BJ (cell line): ENCODE measurements at regions not wholly inside any gene's neighbourhood (a gene's known extent, or its start where the extent isn't known, plus 50 kb on each side); places are given as distances from the start of the nearest gene placed in this dataset.
"Not testable (repeated sequence)": the region's sequence is repeated elsewhere in the genome, so short reads cannot be mapped to it uniquely, and the experiment has no call there.

Source experiments
- CTCF ChIA-PET: fragments of 350-600 bp; formaldehyde crosslinking; extraction: SDS; loops from one replicate; lab custom pipeline; 2021; ENCODE audit warnings: antibody characterized with exemption, inconsistent platforms; lab: Yijun Ruan, JAX
- POLR2A ChIA-PET: fragments of 300-600 bp; sonication (Branson Sonifier 250); formaldehyde crosslinking; extraction: SDS; loops from one replicate; lab custom pipeline; 2021; ENCODE audit warnings: antibody characterized with exemption; lab: Charles Lee
- DNase-seq: peaks from one replicate; pipeline ENCODE4 v3.0.0-alpha.2; 2011; ENCODE audit warnings: low read depth
- H3K27me3 ChIP-seq: 2 replicates; pipeline ENCODE4 v1.6.0; 2011; ENCODE audit warnings: low read length; ENCODE audit not compliant: control insufficient read depth, insufficient read depth
- H3K36me3 ChIP-seq: 2 replicates; pipeline ENCODE4 v1.5.1; 2011; ENCODE audit warnings: low read length; ENCODE audit not compliant: control insufficient read depth, insufficient read depth
- H3K4me3 ChIP-seq: 2 replicates; pipeline ENCODE4 v1.5.1; 2011; ENCODE audit warnings: low read depth, mild to moderate bottlenecking, control low read depth, low read length
- TF ChIP-seq, protein P1 (sequence below): IDR thresholded peaks from 2 replicates; pipeline ENCODE4 v1.5.1; 2011; ENCODE audit warnings: low read depth, mild to moderate bottlenecking, control low read depth, inconsistent platforms, low read length, moderate library complexity; ENCODE audit not compliant: insufficient read depth

DNA sequence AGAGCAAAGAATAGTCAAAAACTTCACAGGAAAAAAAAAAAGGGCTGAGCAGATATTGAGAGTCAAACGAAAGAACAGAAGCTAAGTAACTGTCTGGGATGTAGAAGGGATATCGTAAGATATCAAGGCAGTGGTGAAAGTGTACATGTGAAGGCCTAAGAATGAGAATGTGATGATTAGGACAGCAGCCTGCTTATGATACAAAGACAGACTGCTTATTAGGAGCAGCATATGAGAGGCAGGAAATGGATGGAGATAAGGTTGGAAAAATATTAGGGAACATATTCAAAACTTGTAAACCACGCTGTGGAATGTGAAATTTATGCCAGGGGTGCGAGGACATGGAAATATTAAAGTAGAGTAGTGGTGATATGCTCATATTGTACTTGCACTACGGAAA, 133.1 kb upstream of the FAM174A start:
- POLR2A ChIA-PET: no interaction called here
- CTCF ChIA-PET: no interaction called here

DNA sequence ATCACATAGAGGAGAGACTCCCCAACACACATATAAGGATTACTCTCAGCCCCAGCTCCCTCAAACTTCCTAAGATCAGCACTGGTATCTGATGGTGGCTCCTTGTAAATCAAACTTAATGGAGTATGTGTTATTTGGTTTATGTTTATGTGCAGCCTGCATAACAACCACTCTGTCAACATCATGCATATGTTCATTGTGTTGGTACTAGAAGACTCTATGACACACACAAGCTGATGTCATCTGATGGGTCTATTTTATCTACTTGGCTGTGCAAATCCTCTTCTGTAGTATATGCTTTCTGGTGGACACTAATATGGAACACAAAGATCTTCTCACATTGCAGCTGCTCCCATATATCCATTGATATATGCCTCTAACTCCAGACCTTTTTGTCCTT, 134.0 kb upstream of the FAM174A start:
- TF ChIP-seq, protein P1, sequence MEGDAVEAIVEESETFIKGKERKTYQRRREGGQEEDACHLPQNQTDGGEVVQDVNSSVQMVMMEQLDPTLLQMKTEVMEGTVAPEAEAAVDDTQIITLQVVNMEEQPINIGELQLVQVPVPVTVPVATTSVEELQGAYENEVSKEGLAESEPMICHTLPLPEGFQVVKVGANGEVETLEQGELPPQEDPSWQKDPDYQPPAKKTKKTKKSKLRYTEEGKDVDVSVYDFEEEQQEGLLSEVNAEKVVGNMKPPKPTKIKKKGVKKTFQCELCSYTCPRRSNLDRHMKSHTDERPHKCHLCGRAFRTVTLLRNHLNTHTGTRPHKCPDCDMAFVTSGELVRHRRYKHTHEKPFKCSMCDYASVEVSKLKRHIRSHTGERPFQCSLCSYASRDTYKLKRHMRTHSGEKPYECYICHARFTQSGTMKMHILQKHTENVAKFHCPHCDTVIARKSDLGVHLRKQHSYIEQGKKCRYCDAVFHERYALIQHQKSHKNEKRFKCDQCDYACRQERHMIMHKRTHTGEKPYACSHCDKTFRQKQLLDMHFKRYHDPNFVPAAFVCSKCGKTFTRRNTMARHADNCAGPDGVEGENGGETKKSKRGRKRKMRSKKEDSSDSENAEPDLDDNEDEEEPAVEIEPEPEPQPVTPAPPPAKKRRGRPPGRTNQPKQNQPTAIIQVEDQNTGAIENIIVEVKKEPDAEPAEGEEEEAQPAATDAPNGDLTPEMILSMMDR: no peak
- POLR2A ChIA-PET: no interaction called here
- no peaks in the 10 kb centered on the region for H3K36me3 ChIP-seq
- CTCF ChIA-PET: no interaction called here
- no peak overlapping the region for H3K4me3 ChIP-seq
- no peak for DNase-seq
- no peaks in the 10 kb centered on the region for H3K27me3 ChIP-seq

More for the DNA sequence above, 133.1 kb upstream of the FAM174A start:
- DNase-seq: no peak
- Histone ChIP-seq H3K4me3 (no peak overlapping the region), H3K36me3 (no peaks in the 10 kb centered on the region), H3K27me3 (no peaks in the 10 kb centered on the region)
- TF ChIP-seq, protein P1: no peak

DNA sequence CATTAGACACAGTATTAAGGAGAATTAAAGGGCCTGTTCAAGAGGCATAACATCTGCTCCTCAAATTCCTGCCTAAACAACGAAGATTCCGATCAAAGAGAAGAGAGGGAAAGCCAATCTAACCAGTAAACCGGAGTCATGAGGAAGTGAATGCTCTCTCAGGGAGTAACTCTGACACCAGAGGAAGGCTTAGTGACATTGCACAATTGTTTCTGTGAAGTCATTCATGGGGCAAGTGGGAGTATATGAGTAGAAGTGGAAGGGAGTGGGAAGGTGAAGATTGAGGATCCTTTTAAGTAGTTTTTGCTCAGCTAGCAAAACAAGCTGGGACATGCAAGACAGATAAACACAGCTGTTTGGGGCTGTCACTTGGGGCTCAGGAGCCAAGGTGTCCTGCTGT, 136.4 kb upstream of the FAM174A start:
- POLR2A ChIA-PET, DNase-seq, H3K27me3 ChIP-seq, H3K4me3 ChIP-seq, H3K36me3 ChIP-seq, CTCF ChIA-PET: not testable (repeated sequence)

DNA sequence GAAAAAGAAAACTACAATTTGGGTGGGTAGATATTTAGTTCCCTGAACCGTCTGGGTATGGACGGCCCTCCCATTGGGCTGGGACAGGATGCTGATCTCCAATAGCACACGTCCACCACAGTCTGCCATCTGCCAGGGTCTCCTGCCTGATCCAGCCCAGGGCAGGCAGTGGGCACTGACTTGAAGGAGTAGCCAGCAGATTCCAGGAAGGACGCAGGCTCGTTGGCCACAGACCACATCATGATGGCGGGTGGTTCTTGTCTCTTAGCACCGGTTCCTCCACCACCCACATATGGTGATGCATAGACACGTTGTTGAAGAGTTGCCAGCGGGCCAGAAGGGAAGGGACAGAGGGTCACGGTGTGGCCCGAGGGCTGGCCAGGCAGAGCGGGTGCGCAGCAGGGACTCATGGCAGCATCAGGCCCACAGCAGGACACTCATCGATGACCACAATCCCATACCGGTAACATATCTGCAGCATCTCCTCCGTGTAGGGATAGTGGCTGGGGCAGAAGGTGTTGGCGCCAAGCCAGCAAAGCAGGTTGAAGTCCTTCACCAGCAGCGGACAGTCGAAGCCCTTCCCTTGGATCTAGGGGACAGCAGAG, 155.8 kb upstream of the FAM174A start:
- POLR2A ChIA-PET, H3K4me3 ChIP-seq, H3K36me3 ChIP-seq, CTCF ChIA-PET, DNase-seq, H3K27me3 ChIP-seq: not testable (repeated sequence)

DNA sequence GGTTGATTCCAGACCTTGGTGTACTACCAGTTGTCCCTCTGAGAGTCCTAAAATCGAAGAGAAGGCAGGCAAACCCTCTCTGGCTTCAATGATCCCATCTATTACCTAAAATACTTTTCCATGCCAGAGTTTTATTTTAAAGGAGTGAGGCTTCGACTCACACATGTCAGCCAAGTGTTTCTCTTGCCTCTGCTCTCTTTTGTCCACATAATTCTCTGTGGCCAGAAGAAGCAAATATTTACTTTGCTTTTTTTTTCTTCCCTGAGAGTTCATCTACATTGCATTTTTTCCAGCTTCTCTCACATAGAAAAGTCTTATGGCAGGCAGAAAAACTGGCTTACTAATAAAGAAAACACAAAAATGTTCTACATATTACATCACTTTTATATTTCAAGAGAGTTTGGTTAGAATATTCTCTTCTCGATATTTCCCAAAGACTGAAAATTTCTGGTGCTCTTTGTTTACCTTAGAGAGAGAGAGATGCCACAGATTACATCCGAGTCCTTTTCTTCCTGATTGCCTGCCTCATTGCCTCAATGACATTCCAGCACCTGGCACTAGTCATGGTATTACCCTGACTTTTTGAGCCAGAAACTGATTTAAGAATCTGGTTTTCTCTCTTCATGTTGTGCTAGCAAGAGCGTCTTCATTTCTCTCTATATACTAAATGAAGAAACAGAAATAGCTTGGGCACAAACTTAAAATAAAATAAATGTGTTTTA, 170.3 kb upstream of the FAM174A start:
- POLR2A ChIA-PET, H3K27me3 ChIP-seq, H3K36me3 ChIP-seq, H3K4me3 ChIP-seq, DNase-seq, CTCF ChIA-PET: not testable (repeated sequence)

DNA sequence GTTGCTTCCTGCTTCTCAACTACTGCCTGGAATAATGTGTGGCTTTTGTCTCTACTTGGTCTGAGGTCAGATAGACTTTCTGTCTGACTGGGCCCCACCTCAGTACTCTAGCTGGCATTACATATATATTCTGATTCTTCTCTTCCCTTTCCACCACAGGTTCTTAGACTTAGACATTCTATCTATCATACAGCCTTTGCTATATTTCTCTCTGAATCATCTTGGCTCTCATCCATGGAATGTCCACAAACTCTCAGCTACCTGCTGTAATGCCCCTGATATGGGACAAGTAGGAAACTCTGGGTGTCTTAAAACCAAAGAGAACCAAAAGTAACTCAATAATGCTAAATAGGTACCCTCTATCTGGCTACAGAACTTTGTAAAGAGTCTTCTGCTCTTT, 170.8 kb upstream of the FAM174A start:
- DNase-seq, POLR2A ChIA-PET, H3K27me3 ChIP-seq, CTCF ChIA-PET, H3K4me3 ChIP-seq, H3K36me3 ChIP-seq: not testable (repeated sequence)

DNA sequence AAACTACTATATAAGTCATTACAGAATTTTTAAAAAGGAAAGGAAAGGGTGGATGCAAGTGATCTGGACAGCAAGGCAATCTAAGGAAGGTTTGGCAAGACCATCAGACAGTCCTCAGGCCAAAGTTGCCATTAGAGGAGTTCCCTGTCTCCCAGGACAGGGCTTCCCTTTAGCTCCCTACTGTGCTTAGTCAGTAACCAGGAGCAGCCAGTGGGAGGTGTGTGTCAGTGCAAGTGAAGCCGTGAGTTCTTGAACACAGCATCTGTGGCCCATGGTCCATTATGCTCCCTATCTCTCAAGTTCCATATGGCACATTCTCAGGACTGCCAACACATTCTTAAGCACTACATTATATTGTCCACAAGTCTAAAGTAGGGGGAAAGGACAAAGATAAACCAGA, 175.2 kb upstream of the FAM174A start:
- H3K36me3 ChIP-seq, CTCF ChIA-PET, POLR2A ChIA-PET, H3K4me3 ChIP-seq, DNase-seq, H3K27me3 ChIP-seq: not testable (repeated sequence)

DNA sequence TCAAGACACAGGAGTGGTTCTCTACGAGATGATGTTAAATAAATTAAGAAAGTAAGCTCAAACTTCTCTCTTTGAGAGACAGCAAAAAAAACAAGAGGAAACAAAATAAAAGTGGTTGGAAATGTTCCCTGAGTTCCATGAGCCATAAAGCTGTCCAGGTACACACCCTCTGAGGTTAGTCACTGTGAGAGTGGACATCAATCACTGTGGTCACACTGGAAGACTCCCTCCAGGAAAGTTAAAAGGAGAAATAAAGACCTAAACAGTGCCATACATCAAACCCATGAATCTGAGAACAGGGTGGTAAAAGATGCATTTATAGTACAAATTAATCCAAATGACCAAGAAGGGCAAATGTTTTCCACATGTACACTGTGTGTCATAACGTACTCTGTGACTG, 188.9 kb upstream of the FAM174A start:
- H3K36me3 ChIP-seq, H3K4me3 ChIP-seq, H3K27me3 ChIP-seq, CTCF ChIA-PET, POLR2A ChIA-PET, DNase-seq: not testable (repeated sequence)

DNA sequence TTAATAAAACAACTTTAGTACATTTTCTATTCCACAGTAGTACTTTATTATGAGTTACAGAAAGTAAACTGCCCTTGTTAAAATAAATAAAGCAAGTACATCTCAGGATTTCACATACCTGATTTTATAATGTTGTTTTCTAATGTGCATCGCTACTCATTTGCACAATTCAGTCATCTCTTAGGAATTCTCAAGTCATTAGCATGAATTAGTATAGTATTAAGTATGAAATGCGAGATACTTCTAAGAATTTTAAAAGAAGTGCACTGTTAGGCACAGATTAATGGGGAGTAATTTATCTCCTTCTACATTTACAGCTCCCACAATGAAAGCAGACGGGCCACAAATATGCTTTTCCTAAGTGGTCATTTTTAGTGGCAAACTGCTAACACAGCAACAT, 193.7 kb upstream of the FAM174A start:
- CTCF ChIA-PET, H3K36me3 ChIP-seq, POLR2A ChIA-PET, DNase-seq, H3K4me3 ChIP-seq, H3K27me3 ChIP-seq: not testable (repeated sequence)
